HG02763 (cell line): ENCODE measurements at regions not wholly inside any gene's neighbourhood (a gene's known extent, or its start where the extent isn't known, plus 50 kb on each side); places are given as distances from the start of the nearest gene placed in this dataset.
"Not testable (repeated sequence)": the region's sequence is repeated elsewhere in the genome, so short reads cannot be mapped to it uniquely, and the experiment has no call there.

ENCODE experiments used
- ATAC-seq: cut with Tn5 transposase; IDR thresholded peaks from one replicate; pipeline ENCODE4 v1.9.1; 2021; ENCODE audit warnings: mild to moderate bottlenecking, moderate library complexity; ENCODE audit not compliant: unreplicated experiment

- ATAC-seq, result no peak
These were observed 1135.1 kb downstream of the TUSC7 start for GRCh38 chr3:117844676-117845075.

DNA sequence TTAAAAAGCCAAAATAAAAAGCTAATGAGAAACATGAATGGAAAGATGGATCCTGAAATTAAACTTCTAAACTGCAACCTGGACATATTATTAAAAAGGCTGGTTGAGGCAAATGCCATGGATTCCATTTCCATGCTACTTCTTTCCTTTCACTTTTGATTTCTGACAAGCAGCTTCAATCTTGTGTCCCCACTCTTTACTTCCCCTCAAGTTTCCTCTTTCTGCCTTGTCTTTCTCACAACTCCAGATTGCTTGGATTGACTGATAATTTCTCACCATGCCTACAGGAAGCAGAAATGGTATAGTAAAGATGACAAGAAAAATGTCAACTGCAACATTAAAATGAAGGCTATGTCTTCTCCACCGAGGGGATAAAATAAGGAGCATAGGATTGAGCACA lies 1136.7 kb downstream of the TUSC7 start:
- ATAC-seq, result no peak

GRCh38 chr3:117848606-117849005 lies 1139.0 kb downstream of the TUSC7 start:
- no peak for ATAC-seq

- no peak for ATAC-seq
These were observed 1144.5 kb downstream of the TUSC7 start for GRCh38 chr3:117853923-117854668.

DNA sequence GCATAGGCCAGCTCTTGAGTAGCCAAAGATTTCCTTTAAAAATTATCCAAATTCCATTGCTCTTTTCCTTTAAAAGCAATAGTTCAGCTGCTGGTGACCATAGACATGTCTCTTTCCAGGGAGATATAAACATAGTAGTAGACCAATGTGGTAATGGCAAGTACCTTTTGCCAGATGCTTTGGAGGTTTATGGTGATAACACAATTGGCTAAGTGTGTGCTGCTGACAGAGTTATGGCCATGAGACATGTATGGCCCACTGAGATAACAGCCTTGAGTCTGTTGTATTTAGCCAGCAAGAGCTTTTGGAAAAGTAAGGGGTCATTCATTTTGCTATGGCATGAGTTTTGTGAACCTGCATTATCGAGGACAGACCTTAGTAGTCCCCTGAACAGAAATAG lies 1146.8 kb downstream of the TUSC7 start:
- ATAC-seq, result no peak

- ATAC-seq, result no peak
These were observed 1153.6 kb downstream of the TUSC7 start for GRCh38 chr3:117863146-117863545.

DNA sequence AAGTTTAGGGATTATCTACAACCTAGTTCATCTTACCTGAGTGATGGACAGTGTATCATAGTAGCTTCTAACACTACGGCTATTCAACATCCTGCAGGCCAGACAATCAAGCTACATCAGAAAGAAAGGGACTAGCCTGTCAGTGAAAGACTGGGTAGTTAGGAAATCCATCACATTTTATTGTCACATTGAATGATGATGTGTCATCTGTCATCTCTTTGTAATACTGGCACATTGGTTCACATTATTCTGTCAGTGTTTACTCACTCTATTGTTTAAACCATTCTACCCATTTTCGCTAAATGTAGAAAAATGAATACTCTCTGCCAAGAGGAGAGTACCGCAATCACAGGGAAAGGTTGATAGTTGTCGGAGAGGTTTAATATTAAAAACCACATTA lies 1155.8 kb downstream of the TUSC7 start:
- ATAC-seq, result no peak

DNA sequence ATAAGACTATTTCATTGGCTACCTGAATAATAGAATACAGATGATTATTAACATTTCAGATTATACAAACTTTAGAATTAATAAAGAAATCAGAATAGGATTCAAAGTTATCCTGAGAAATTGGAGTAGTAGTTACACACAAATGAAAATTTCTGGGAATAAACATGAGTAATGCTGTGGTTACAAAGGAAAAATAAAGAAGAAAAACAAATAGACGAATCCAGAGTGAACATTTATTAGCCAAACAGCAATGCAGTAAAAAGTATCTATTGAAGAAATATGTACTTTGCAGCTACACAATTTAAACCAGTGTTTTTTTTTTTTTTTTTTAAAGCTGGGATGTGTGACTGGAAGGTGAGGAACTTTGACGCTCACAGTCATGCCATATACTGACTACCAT lies 1159.2 kb downstream of the TUSC7 start:
- no peak for ATAC-seq

- no peak for ATAC-seq
These were observed 1162.4 kb downstream of the TUSC7 start for GRCh38 chr3:117871934-117872333.

- not testable (repeated sequence) for ATAC-seq
These were observed 1161.9 kb downstream of the IGSF11 start for GRCh38 chr3:117872594-117873248.

- ATAC-seq, result no peak
These were observed 1161.4 kb downstream of the IGSF11 start for GRCh38 chr3:117873249-117873600.

DNA sequence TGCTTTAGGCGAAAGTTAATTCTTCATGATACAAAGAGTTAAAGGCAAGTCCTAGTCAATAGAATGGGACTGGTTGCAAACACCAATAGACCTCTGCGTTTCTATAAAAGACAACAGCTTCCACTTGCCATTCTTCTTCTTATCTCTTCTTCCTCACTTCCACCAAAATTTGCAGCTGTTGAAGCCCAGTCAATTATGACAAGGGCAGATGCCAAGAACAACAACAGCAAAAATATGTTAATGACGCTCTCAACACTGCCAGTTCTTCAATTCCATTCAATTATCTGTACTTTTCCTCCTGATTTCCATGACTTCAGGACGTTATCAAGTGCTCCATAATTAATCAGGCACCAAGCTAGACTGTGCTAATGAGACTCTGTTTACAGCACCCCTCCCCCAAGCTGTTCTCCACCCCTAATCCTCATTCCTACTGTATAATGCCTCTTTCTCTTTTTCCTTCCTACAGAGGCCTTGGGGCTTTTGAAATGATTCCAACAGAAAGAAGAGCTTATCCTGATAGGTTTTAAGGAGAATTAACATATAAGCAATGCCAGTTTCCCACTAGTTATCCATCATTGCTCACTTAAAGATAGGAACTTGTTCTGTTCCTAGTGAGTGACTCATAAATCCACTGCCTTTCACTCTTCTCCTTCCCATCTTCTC lies 1160.5 kb downstream of the IGSF11 start:
- ATAC-seq, result no peak

DNA sequence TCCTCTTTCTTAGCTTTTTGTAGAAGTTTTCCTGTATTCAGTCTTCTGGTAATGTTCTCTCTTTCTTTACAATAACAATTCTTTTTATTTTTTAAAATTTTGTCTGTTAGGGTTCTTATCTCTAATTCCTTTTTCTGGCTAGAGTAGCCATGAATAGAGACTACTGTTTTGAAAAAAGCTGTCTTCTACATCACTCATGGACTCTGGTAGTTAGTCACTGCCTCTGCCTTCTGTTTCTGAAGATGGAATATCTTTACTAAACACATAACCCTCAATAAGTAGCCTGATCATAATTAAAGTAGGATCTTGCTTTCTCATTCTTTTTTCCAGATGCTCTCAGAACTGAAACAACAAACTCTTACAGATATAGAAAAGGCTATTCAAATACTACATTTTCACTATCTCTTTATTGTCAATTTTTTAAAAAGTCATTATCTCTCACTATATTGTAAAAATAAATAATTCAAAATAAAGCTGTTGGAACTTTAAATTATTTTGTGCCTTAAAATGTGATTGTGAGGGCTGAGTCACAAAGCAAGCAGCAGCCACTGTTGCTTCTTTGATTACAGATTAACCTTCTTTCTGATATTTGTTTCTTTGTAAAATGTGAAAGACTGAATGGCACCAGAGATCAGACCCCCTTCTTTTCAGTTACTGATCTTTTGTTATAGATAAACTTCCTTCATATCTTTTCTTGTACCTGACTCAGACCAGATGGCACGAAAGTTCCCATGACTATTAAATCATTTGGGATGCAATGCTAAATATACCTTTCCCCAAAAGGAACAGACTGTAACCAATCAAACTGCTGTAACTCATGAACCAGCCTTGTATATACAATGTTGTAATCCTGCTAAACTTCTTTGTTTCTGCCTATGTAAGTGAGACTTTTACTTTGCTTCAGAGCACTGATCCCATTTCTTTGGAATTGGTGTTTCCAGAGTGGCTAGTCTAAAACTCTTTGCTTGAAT lies 1159.5 kb downstream of the IGSF11 start:
- no peak for ATAC-seq

DNA sequence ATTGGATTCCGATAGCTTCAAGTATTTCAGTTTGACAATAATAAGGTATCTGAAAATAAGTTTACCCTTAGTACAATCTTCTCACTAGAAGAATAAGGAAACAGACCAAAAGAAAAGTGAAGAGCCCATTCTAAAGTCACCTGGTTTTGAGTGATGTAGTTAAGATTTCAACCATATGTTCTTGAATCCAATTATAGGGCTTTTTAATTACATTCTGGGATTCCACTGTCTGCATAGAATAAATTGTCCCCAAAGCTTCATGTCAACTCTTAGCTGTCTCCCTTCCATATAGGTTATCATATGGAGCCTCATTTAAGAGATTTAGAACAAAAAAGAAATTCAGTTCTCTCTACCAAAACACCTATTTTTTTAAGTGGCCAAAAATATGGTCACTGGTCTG lies 1158.8 kb downstream of the IGSF11 start:
- no peak for ATAC-seq

GRCh38 chr3:117880638-117881037 lies 1154.0 kb downstream of the IGSF11 start:
- no peak for ATAC-seq

DNA sequence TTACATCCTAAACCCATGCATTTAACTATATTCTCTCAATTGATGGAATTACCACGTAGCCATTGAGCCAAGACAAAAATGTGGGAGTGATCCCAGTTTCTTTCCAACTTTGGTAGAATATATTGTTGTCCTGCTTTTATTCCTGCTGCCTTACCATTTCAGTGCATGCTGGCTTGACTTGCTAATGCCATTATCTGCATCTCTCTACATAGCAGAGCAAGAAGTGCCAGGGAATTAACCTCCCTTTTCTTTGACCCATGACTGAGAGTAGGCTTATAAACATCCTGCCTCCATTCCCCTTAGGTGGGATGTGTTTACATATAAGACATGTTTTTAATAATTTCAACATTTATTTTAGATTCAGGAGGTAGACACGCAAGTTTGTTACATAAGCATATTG lies 1153.4 kb downstream of the IGSF11 start:
- no peak for ATAC-seq

GRCh38 chr3:117885011-117885441 lies 1149.6 kb downstream of the IGSF11 start:
- ATAC-seq, result no peak

DNA sequence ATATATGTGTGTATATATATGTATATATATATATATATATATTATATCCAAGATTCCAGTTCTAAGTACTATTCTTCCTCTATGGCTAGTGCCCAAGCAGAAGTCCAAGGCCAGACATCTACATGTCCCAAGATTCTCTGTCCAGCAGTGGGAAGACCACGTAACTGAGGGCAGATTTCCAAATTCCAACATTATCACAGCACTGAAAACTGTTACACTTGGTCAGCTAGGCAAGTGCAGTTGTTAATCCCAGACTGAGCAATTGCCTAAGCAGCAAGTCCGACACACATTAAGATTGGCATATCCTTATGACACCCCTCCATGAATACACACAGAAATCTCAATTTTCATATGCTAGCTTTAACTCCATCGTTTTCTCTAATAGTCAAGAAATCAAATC lies 1148.5 kb downstream of the IGSF11 start:
- no peak for ATAC-seq

GRCh38 chr3:117887031-117887430 lies 1147.6 kb downstream of the IGSF11 start:
- ATAC-seq, result no peak

- ATAC-seq, result no peak
These were observed 1146.7 kb downstream of the IGSF11 start for GRCh38 chr3:117887901-117888300.

DNA sequence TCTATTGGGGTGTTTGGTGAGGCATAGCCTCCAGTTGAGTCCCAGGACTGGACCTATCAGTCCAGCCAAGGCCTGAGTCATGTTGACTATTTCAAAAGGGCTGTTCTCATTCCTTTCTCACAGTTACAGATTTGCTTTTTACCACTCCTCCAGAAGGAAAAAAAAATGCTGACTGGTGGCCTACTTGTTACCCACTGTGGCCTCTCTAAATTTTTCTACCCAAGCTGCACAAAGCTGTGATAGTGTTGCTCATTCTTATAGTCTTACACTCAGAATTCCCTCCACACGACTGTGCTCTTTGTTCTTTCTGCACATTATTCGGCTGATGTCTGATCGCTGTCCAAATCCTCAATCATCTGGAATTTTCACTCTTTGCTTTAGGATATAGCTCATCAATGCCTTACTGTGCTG lies 1142.2 kb downstream of the IGSF11 start:
- ATAC-seq, result no peak
